ENCODE measurements at regions not wholly inside any gene's neighbourhood (a gene's known extent, or its start where the extent isn't known, plus 50 kb on each side); places are given as distances from the start of the nearest gene placed in this dataset.

DNA sequence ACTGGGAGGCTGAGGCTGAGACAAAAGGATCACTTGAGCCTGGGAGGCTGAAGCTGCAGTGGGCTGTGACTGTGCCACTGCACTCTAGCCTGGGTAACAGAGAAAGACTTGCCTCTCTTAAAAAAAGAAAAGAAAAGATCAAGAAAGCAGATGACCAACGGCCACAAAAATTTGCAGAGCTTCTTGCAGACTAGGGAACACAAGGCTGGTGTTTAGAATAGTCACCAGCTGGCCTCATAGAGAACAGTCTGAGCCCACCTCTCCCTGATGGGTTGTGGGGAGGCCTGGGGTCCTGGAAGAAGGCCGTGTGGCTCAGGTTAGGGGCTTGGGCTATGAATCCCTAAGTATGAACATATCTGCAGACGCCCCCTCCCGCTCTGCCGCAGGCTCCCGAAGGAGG, 73.7 kb upstream of the MED9 start:
- no peak for DNase-seq (ENCODE audit: low read depth)
- no peak overlapping the region for H3K4me3 ChIP-seq (ENCODE audit: low read depth, low read length)
- no peak for TF ChIP-seq CTCF (IDR thresholded peaks at IDR 0.05; ENCODE audit: low read depth, low read length, missing control alignments)
- in situ Hi-C loops (cut with HindIII; ENCODE audit: low sequenced_read_pairs) = no loop called here

DNA sequence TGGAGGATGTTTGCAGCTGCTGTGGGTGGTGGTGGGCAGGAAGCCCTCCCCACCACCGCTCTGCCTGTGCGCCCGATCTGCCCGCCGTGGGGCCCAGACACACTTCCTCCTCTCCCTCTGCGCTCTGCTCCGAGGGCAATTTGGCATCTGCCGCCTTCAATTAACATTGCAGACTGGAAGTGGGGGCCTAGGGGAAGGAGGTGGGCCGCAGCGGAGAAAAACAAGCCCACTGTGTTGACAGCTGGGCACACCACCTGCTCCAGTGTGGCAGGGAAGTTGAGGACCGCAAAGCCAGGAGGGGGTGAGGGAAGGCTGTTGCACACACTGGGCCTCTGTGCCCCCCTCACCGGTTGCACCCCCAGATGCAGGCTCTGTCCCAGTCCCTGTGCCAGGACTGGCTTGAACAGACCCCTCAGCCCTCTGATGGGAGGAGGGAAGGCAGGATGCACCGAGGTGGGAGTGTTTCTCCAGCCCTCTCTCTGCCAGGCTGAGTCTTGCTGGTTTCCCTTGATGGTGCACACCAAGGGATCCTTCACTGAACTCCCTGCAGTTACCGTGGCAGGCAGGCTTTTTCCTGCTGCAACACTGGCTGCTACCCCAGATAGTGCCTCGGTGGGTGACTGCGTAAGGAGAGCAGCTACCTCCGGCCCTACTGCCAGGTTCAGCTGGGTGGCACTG, 72.8 kb upstream of the MED9 start:
- no peak for DNase-seq (ENCODE audit: low read depth)

DNA sequence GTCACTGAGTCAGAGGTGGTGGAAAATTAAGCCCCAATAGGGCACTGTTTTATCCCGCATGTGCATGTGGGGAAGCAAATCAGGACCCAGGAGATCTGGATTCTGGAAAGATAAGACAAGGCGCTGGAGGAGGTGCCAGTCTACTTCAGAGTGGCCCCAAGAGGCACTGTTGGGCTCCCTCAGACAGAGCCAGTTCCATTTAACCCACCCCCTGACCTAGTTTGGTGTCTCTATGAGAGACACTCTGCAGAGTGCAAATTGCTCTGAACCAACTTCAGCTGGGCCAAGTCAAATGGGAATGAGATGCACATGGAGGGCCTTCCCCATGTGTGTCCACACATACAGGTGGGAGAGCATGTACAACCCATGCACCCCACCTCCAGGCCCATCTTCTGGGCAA, 71.1 kb upstream of the MED9 start:
- H3K4me3 ChIP-seq (ENCODE audit: low read depth, low read length) = no peak overlapping the region
- DNase-seq (ENCODE audit: low read depth) = no peak
- in situ Hi-C loops (cut with HindIII; ENCODE audit: low sequenced_read_pairs) = no loop called here
- TF ChIP-seq CTCF (IDR thresholded peaks at IDR 0.05; ENCODE audit: low read depth, low read length, missing control alignments) = no peak

More for the DNA sequence above, 72.8 kb upstream of the MED9 start:
- no peak for TF ChIP-seq CTCF (IDR thresholded peaks at IDR 0.05; ENCODE audit: low read depth, low read length, missing control alignments)
- in situ Hi-C loops (cut with HindIII; ENCODE audit: low sequenced_read_pairs) = no loop called here
- H3K4me3 ChIP-seq (ENCODE audit: low read depth, low read length) = no peak overlapping the region

GRCh38 chr17:17406225-17406624, 70.6 kb upstream of the MED9 start:
- in situ Hi-C loops (cut with HindIII; ENCODE audit: low sequenced_read_pairs) = no loop called here
- no peak for TF ChIP-seq CTCF (IDR thresholded peaks at IDR 0.05; ENCODE audit: low read depth, low read length, missing control alignments)

GRCh38 chr17:17408236-17408794, 68.5 kb upstream of the MED9 start:
- H3K4me3 ChIP-seq (ENCODE audit: low read depth, low read length) = no peak overlapping the region
- TF ChIP-seq CTCF (IDR thresholded peaks at IDR 0.05; ENCODE audit: low read depth, low read length, missing control alignments) = no peak
- DNase-seq (ENCODE audit: low read depth) = no peak
- in situ Hi-C loops (cut with HindIII; ENCODE audit: low sequenced_read_pairs) = no loop called here

More at GRCh38 chr17:17406225-17406624, 70.6 kb upstream of the MED9 start:
- DNase-seq (ENCODE audit: low read depth) = no peak
- no peak overlapping the region for H3K4me3 ChIP-seq (ENCODE audit: low read depth, low read length)

DNA sequence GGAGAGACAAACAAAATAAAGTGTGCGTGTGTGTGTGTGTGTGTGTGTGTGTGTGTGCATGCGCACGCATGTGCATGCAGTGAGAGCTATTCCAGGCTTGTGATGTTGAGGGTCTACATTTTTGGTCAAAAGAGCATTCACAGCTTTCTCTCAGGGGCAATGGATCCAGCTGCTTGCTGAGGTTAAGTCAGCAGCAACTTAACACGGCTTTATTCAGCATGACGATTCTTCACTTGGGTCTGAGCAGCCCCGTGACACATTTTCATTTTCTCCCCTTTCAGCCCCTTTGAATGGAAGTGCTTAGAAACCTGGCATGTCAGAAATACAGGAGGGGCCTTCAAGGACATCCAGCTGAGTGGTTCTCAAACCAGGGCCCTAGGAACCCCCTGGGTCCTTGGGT, 66.4 kb upstream of the MED9 start:
- no peak overlapping the region for H3K4me3 ChIP-seq (ENCODE audit: low read depth, low read length)
- in situ Hi-C loops (cut with HindIII; ENCODE audit: low sequenced_read_pairs) = no loop called here
- DNase-seq (ENCODE audit: low read depth) = no peak
- no peak for TF ChIP-seq CTCF (IDR thresholded peaks at IDR 0.05; ENCODE audit: low read depth, low read length, missing control alignments)
